T follicular helper cell (primary cell): ENCODE measurements at regions not wholly inside any gene's neighbourhood (a gene's known extent, or its start where the extent isn't known, plus 50 kb on each side); places are given as distances from the start of the nearest gene placed in this dataset.

Source experiments
- DNase-seq: peaks from one replicate; pipeline ENCODE4 v3.0.0-alpha.2; 2020; ENCODE audit warnings: low read depth

GRCh38 chr2:151156431-151156830 lies 105.2 kb downstream of the RBM43 start:
- DNase-seq: no peak

- no peak for DNase-seq
Observed at GRCh38 chr2:151153601-151154000, 108.1 kb downstream of the RBM43 start.

GRCh38 chr2:151150331-151151320 lies 111.0 kb downstream of the RBM43 start:
- DNase-seq: no peak

GRCh38 chr2:151138507-151138906 lies 123.2 kb downstream of the RBM43 start:
- DNase-seq: no peak

- DNase-seq: no peak
Observed at GRCh38 chr2:151137526-151137925, 124.1 kb downstream of the RBM43 start.

- DNase-seq: no peak
Observed at GRCh38 chr2:151120011-151120410, 141.7 kb downstream of the RBM43 start.

- DNase-seq: no peak
Observed at GRCh38 chr2:151119374-151119773, 142.3 kb downstream of the RBM43 start.

- DNase-seq: no peak
Observed at GRCh38 chr2:151118269-151118668, 143.4 kb downstream of the RBM43 start.

- no peak for DNase-seq
Observed at GRCh38 chr2:151114874-151115273, 146.8 kb downstream of the RBM43 start.

GRCh38 chr2:151113318-151113717 lies 148.3 kb downstream of the RBM43 start:
- DNase-seq: no peak

- no peak for DNase-seq
Observed at GRCh38 chr2:151111599-151112278, 149.9 kb downstream of the RBM43 start.

- DNase-seq: no peak
Observed at GRCh38 chr2:151106805-151107506, 154.7 kb downstream of the RBM43 start.

GRCh38 chr2:151103551-151103950 lies 158.1 kb downstream of the RBM43 start:
- no peak for DNase-seq

GRCh38 chr2:151102226-151102625 lies 159.4 kb downstream of the RBM43 start:
- no peak for DNase-seq

- no peak for DNase-seq
Observed at GRCh38 chr2:151098841-151099240, 162.8 kb downstream of the RBM43 start.

GRCh38 chr2:151097895-151098294 lies 163.8 kb downstream of the RBM43 start:
- DNase-seq: no peak

- no peak for DNase-seq
Observed at GRCh38 chr2:151097128-151097527, 164.5 kb downstream of the RBM43 start.

- no peak for DNase-seq
Observed at GRCh38 chr2:151096235-151096634, 165.4 kb downstream of the RBM43 start.

GRCh38 chr2:151095463-151095862 lies 166.2 kb downstream of the RBM43 start:
- DNase-seq: no peak

GRCh38 chr2:151091583-151091982 lies 170.1 kb downstream of the RBM43 start:
- DNase-seq: no peak

- no peak for DNase-seq
Observed at GRCh38 chr2:151087377-151087776, 174.3 kb downstream of the RBM43 start.

- no peak for DNase-seq
Observed at GRCh38 chr2:151085181-151085611, 176.5 kb downstream of the RBM43 start.
